GM19324 (cell line): ENCODE measurements at regions not wholly inside any gene's neighbourhood (a gene's known extent, or its start where the extent isn't known, plus 50 kb on each side); places are given as distances from the start of the nearest gene placed in this dataset.

ENCODE experiments used
- ATAC-seq: cut with Tn5 transposase; IDR thresholded peaks from one replicate; pipeline ENCODE4 v1.9.1; 2021; ENCODE audit warnings: mild to moderate bottlenecking, moderate library complexity; ENCODE audit not compliant: unreplicated experiment, low FRiP score

GRCh38 chr5:5050801-5051200, 89.3 kb upstream of the ADAMTS16 start:
- no peak for ATAC-seq

- no peak for ATAC-seq
These were observed 84.4 kb upstream of the ADAMTS16 start for GRCh38 chr5:5055712-5056111.

GRCh38 chr5:5061836-5062235, 78.3 kb upstream of the ADAMTS16 start:
- ATAC-seq, result no peak

- no peak for ATAC-seq
These were observed 77.4 kb upstream of the ADAMTS16 start for GRCh38 chr5:5062525-5063302.

- no peak for ATAC-seq
These were observed 76.6 kb upstream of the ADAMTS16 start for GRCh38 chr5:5063533-5063953.

- no peak for ATAC-seq
These were observed 74.7 kb upstream of the ADAMTS16 start for GRCh38 chr5:5065472-5065871.

- ATAC-seq, result peak; percentile 60
These were observed 73.6 kb upstream of the ADAMTS16 start for GRCh38 chr5:5066276-5067186.

- ATAC-seq, result no peak
These were observed 70.3 kb upstream of the ADAMTS16 start for GRCh38 chr5:5069851-5070250.

- ATAC-seq, result no peak
These were observed 68.6 kb upstream of the ADAMTS16 start for GRCh38 chr5:5071554-5071953.

GRCh38 chr5:5077236-5077635, 62.9 kb upstream of the ADAMTS16 start:
- ATAC-seq, result no peak

GRCh38 chr5:5078009-5078897, 61.9 kb upstream of the ADAMTS16 start:
- ATAC-seq, result no peak

- no peak for ATAC-seq
These were observed 60.3 kb upstream of the ADAMTS16 start for GRCh38 chr5:5079876-5080275.

GRCh38 chr5:5080790-5081189, 59.3 kb upstream of the ADAMTS16 start:
- no peak for ATAC-seq

GRCh38 chr5:5085381-5085780, 54.7 kb upstream of the ADAMTS16 start:
- ATAC-seq, result no peak

- ATAC-seq, result no peak
These were observed 50.1 kb upstream of the ADAMTS16 start for GRCh38 chr5:5089895-5090649.
